GM12878 (cell line): ENCODE measurements at regions not wholly inside any gene's neighbourhood (a gene's known extent, or its start where the extent isn't known, plus 50 kb on each side); places are given as distances from the start of the nearest gene placed in this dataset.

ENCODE experiments used
- ATAC-seq: fragments of 200-7000 bp; cut with Tn5 transposase; 3 replicates; pipeline ENCODE4 v1.9.1; 2020; ENCODE audit warnings: mild to moderate bottlenecking, moderate library complexity
- BruUV-seq: library from RNA; stranded (reverse); fragments of 400-500 nt; replicated peaks from 2 replicates; lab custom pipeline; 2021; lab: Mats Ljungman, UMichigan
- CTCF ChIA-PET: fragments of 300-600 bp; sonication (Branson Sonifier 250); formaldehyde crosslinking; extraction: SDS; loops from one replicate; lab custom pipeline; 2021; ENCODE audit warnings: inconsistent platforms; lab: Yijun Ruan, JAX
- POLR2A ChIA-PET: fragments of 350-600 bp; formaldehyde crosslinking; extraction: SDS; loops from one replicate; lab custom pipeline; 2021; ENCODE audit warnings: inconsistent platforms; lab: Charles Lee
- RAD21 ChIA-PET: fragments of 300-600 bp; sonication (Branson Sonifier 250); formaldehyde crosslinking; loops from one replicate; lab custom pipeline; 2023; ENCODE audit warnings: antibody characterized with exemption; ENCODE audit not compliant: unreplicated experiment; lab: Charles Lee
- SMC1A ChIA-PET: fragments of 300-600 bp; sonication (Branson Sonifier 250); formaldehyde crosslinking; loops from one replicate; lab custom pipeline; 2023; ENCODE audit not compliant: unreplicated experiment, uncharacterized antibody; lab: Charles Lee
- DNase-seq: peaks from one replicate; pipeline ENCODE4 v3.0.0-alpha.2; 2011; ENCODE audit warnings: low read depth, low spot score
- FAIRE-seq: peaks from 3 replicates; lab custom pipeline; 2011; peaks lifted over from hg19 to GRCh38; lab: Jason Lieb, UNC
- H2AFZ ChIP-seq: 2 replicates; pipeline ENCODE4 v1.6.0; 2011; ENCODE audit warnings: low read depth, low read length, control low read depth; ENCODE audit not compliant: control insufficient read depth
- H3K27ac ChIP-seq: 2 replicates; pipeline ENCODE4 v1.5.1; 2011; ENCODE audit warnings: control low read depth; ENCODE audit not compliant: control insufficient read depth, insufficient read depth
- H3K27me3 ChIP-seq, 2 experiments: replicated peaks in 1 of 2; 2 replicates each; pipeline versions ENCODE4 v1.6.0 to v1.6.1; 2011; ENCODE audit warnings: low read length in 1 of 2; ENCODE audit not compliant: control insufficient read depth in 2 of 2, insufficient read depth in 2 of 2
- H3K36me3 ChIP-seq, 2 experiments: 2 replicates each; pipeline ENCODE4 v1.5.1; 2011; ENCODE audit warnings: low read length in 1 of 2; ENCODE audit not compliant: control insufficient read depth in 2 of 2, insufficient read depth in 2 of 2
- H3K4me1 ChIP-seq: 2 replicates; pipeline ENCODE4 v1.6.1; 2011; ENCODE audit warnings: mild to moderate bottlenecking, low read length, moderate library complexity, mixed read lengths; ENCODE audit not compliant: control insufficient read depth, insufficient read depth
- H3K4me2 ChIP-seq: 2 replicates; pipeline ENCODE4 v1.6.0; 2011; ENCODE audit warnings: control low read depth; ENCODE audit not compliant: control insufficient read depth, insufficient read depth
- H3K4me3 ChIP-seq: fragments of 200-600 bp; sonication (generic); 2 replicates; pipeline ENCODE4 v1.5.1; 2016
- H3K79me2 ChIP-seq: 2 replicates; pipeline ENCODE4 v1.6.0; 2011; ENCODE audit warnings: low read length; ENCODE audit not compliant: control insufficient read depth, insufficient read depth
- H3K9ac ChIP-seq: 2 replicates; pipeline ENCODE4 v1.8.0; 2011; ENCODE audit warnings: low read length, control low read depth, mixed read lengths; ENCODE audit not compliant: control insufficient read depth, insufficient read depth
- H3K9me3 ChIP-seq: replicated peaks from 3 replicates; pipeline ENCODE4 v1.5.1; 2011; ENCODE audit warnings: mild to moderate bottlenecking, low read length; ENCODE audit not compliant: control insufficient read depth, insufficient read depth
- H4K20me1 ChIP-seq: 2 replicates; pipeline ENCODE4 v1.6.0; 2011; ENCODE audit not compliant: control insufficient read depth, insufficient read depth
- BCL11A ChIP-seq: IDR thresholded peaks from 2 replicates; pipeline ENCODE4 v1.6.1; 2011; ENCODE audit warnings: low read depth, low read length
- CBX5 ChIP-seq: sonication (generic); IDR thresholded peaks from 2 replicates; pipeline ENCODE4 v1.6.1; 2016; ENCODE audit warnings: low read depth, moderate library complexity, mild to moderate bottlenecking, inconsistent platforms
- CHD1 ChIP-seq: IDR thresholded peaks from 2 replicates; pipeline ENCODE4 v1.6.1; 2012; ENCODE audit warnings: low read depth, low read length, improper control_type of control experiment
- CHD2 ChIP-seq: IDR thresholded peaks from 2 replicates; pipeline ENCODE4 v1.6.1; 2011; ENCODE audit warnings: low read depth, low read length, improper control_type of control experiment, borderline replicate concordance
- CHD4 ChIP-seq: fragments of 200-600 bp; sonication (generic); IDR thresholded peaks from 2 replicates; pipeline ENCODE4 v1.6.1; 2016; ENCODE audit warnings: mild to moderate bottlenecking
- EGR1 ChIP-seq, 2 experiments: IDR thresholded peaks; 1 replicate in 1 of 2; 2 replicates in 1 of 2; pipeline ENCODE4 v1.6.1; 2011 to 2012; ENCODE audit warnings: low read depth in 2 of 2, low read length in 2 of 2, borderline replicate concordance in 1 of 2, mild to moderate bottlenecking in 1 of 2, moderate library complexity in 1 of 2
- GATAD2B ChIP-seq: fragments of 450-650 bp; conservative IDR thresholded peaks from 2 replicates; pipeline ENCODE4 v1.6.1; 2017; ENCODE audit warnings: low read depth, mild to moderate bottlenecking, moderate library complexity
- NFIC ChIP-seq: IDR thresholded peaks from 2 replicates; pipeline ENCODE4 v1.6.1; 2012; ENCODE audit warnings: low read depth, mild to moderate bottlenecking, inconsistent platforms, low read length, moderate library complexity
- PML ChIP-seq: IDR thresholded peaks from 2 replicates; pipeline ENCODE4 v1.6.1; 2012; ENCODE audit warnings: low read length, inconsistent platforms
- RB1 ChIP-seq: fragments of 450-650 bp; formaldehyde crosslinking; IDR thresholded peaks from 2 replicates; pipeline ENCODE4 v1.6.1; 2017; ENCODE audit warnings: mild to moderate bottlenecking, borderline replicate concordance
- RBBP5 ChIP-seq: fragments of 200-600 bp; sonication (generic); conservative IDR thresholded peaks from 2 replicates; pipeline ENCODE4 v1.6.1; 2016
- SIX5 ChIP-seq: IDR thresholded peaks from 2 replicates; pipeline ENCODE4 v1.6.1; 2011; ENCODE audit warnings: mild to moderate bottlenecking, low read depth, low read length, moderate library complexity; ENCODE audit not compliant: severe bottlenecking
- YBX1 ChIP-seq: fragments of 450-650 bp; IDR thresholded peaks from 2 replicates; pipeline ENCODE4 v1.6.1; 2016; ENCODE audit warnings: antibody characterized with exemption
- WGBS: methylation state at CpG from one replicate; pipeline ENCODE4 v1.1.6; 2016; ENCODE audit warnings: low lambda C conversion rate; ENCODE audit not compliant: insufficient replicate concordance, insufficient coverage; ENCODE audit errors: missing lambda C conversion rate; 5-methylcytosine and 5-hydroxymethylcytosine counted together
- in situ Hi-C: fragments of 300-500 bp; cut with MboI; formaldehyde crosslinking; loops from 9 replicates; pipeline ENCODE4 v1.14.3; 2018; ENCODE audit warnings: mixed read lengths
- intact Hi-C: fragments of 100-400 bp; cut with micrococcal nuclease; formaldehyde crosslinking; loops from one replicate; pipeline ENCODE4 v1.14.2; 2022; ENCODE audit not compliant: unreplicated experiment
- TF ChIP-seq, protein P1 (sequence below): IDR thresholded peaks from 2 replicates; pipeline ENCODE4 v1.6.1; 2012; ENCODE audit warnings: low read length, inconsistent platforms
- TF ChIP-seq, protein P2 (sequence below), 3 experiments: IDR thresholded peaks in 2 of 3; conservative IDR thresholded peaks in 1 of 3; 2 replicates each; pipeline ENCODE4 v1.5.1; 2011; ENCODE audit warnings: low read depth in 3 of 3, low read length in 3 of 3, mild to moderate bottlenecking in 3 of 3, control low read depth in 2 of 3, moderate library complexity in 2 of 3, inconsistent platforms in 1 of 3, mixed read lengths in 1 of 3; ENCODE audit not compliant: control insufficient read depth in 2 of 3, insufficient read depth in 1 of 3; ENCODE audit errors: extremely low read depth in 1 of 3
- TF ChIP-seq, protein P3 (sequence below): fragments of 450-650 bp; conservative IDR thresholded peaks from 2 replicates; pipeline ENCODE4 v1.6.1; 2017; ENCODE audit warnings: mild to moderate bottlenecking, moderate library complexity
- TF ChIP-seq, protein P4 (sequence below): IDR thresholded peaks from 2 replicates; pipeline ENCODE4 v1.6.1; 2011; ENCODE audit warnings: borderline replicate concordance, low read depth, mild to moderate bottlenecking, moderate library complexity, low read length; ENCODE audit not compliant: insufficient read depth, poor library complexity, severe bottlenecking

DNA sequence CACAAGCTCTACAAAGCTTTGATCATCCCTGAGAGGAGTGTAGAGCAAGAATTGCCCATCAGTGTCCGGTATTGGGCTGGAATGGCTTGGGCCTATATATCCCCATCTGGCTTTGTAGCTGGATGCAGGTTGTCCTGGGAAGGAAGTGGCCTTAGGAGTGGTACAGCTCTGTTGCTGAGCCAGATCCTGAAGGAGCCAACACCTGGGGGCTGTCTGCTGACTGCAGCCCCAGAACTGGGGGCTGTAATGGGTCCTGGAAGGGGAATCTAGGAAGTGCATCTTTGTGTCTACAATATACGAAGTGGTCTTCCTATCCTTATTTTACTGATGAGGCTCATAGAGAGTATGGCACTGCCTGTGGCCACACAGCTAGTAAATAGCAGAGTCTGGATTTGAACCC is 145.9 kb downstream of the CDC5L start (continued):
- no peak for TF ChIP-seq PML
- no peak for TF ChIP-seq CHD4
- TF ChIP-seq CHD2 = no peak
- no peak for TF ChIP-seq YBX1
- TF ChIP-seq, protein P1, sequence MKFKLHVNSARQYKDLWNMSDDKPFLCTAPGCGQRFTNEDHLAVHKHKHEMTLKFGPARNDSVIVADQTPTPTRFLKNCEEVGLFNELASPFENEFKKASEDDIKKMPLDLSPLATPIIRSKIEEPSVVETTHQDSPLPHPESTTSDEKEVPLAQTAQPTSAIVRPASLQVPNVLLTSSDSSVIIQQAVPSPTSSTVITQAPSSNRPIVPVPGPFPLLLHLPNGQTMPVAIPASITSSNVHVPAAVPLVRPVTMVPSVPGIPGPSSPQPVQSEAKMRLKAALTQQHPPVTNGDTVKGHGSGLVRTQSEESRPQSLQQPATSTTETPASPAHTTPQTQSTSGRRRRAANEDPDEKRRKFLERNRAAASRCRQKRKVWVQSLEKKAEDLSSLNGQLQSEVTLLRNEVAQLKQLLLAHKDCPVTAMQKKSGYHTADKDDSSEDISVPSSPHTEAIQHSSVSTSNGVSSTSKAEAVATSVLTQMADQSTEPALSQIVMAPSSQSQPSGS = no peak
- no peak for TF ChIP-seq RB1
- TF ChIP-seq BCL11A = no peak

DNA sequence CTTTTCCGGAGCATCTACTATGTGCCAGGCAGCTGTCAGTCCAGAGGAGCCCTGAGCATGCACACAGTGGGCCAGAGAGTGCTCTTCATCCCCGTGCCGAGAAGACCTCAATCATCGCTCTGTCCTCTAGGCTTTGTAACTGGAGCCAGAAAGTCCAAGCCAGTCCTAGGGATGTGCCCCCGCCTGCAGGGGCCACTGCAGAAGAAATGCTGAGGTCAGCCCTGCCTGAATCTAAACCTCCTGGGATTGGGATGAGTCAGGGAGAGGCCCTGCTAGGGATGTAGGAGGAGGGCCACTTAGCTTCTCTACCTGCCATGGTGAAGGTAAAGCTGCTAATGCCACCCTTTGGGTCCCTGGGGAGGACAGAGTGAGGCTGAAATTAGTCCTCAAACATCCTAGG is 146.8 kb downstream of the CDC5L start:
- Histone ChIP-seq H3K9ac (no peak overlapping the region), H3K27ac (no peak overlapping the region), H4K20me1 (no peaks in the 10 kb centered on the region), H3K4me2 (no peak overlapping the region), H3K9me3 (no peaks in the 10 kb centered on the region), H3K27me3 (peaks cover 2 to 3% of the 10 kb centered on the region in 2 experiments; a peak in 3 of 4 replicates), H3K4me1 (no peaks in the 10 kb centered on the region), H2AFZ (no peak overlapping the region), H3K4me3 (no peak overlapping the region), H3K36me3 (no peaks in the 10 kb centered on the region), H3K79me2 (no peaks in the 10 kb centered on the region)
- no peak for FAIRE-seq
- ChIA-PET RAD21 (no interaction called here), CTCF (no interaction called here), SMC1A (no interaction called here), POLR2A (no interaction called here)
- ATAC-seq = no peak
- intact Hi-C loops = no loop called here
- BruUV-seq = no TSS peak
- WGBS = 55% methylated on average over 5 of the region's 5 CpGs
- no peak for DNase-seq
- in situ Hi-C loops = no loop called here
- TF ChIP-seq, protein P2, sequence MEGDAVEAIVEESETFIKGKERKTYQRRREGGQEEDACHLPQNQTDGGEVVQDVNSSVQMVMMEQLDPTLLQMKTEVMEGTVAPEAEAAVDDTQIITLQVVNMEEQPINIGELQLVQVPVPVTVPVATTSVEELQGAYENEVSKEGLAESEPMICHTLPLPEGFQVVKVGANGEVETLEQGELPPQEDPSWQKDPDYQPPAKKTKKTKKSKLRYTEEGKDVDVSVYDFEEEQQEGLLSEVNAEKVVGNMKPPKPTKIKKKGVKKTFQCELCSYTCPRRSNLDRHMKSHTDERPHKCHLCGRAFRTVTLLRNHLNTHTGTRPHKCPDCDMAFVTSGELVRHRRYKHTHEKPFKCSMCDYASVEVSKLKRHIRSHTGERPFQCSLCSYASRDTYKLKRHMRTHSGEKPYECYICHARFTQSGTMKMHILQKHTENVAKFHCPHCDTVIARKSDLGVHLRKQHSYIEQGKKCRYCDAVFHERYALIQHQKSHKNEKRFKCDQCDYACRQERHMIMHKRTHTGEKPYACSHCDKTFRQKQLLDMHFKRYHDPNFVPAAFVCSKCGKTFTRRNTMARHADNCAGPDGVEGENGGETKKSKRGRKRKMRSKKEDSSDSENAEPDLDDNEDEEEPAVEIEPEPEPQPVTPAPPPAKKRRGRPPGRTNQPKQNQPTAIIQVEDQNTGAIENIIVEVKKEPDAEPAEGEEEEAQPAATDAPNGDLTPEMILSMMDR (IDR thresholded peaks at IDR 0.05 in 2 of 3, conservative IDR thresholded peaks at IDR 0.05 in 1 of 3; ENCODE audit: control insufficient read depth in 2 of 3, extremely low read depth in 1 of 3, insufficient read depth in 1 of 3, low read depth in 3 of 3, low read length in 3 of 3) = no peak
- TF ChIP-seq GATAD2B = no peak
- TF ChIP-seq, protein P3, sequence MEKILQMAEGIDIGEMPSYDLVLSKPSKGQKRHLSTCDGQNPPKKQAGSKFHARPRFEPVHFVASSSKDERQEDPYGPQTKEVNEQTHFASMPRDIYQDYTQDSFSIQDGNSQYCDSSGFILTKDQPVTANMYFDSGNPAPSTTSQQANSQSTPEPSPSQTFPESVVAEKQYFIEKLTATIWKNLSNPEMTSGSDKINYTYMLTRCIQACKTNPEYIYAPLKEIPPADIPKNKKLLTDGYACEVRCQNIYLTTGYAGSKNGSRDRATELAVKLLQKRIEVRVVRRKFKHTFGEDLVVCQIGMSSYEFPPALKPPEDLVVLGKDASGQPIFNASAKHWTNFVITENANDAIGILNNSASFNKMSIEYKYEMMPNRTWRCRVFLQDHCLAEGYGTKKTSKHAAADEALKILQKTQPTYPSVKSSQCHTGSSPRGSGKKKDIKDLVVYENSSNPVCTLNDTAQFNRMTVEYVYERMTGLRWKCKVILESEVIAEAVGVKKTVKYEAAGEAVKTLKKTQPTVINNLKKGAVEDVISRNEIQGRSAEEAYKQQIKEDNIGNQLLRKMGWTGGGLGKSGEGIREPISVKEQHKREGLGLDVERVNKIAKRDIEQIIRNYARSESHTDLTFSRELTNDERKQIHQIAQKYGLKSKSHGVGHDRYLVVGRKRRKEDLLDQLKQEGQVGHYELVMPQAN = no peak
- TF ChIP-seq RBBP5 = no peak
- TF ChIP-seq, protein P4, sequence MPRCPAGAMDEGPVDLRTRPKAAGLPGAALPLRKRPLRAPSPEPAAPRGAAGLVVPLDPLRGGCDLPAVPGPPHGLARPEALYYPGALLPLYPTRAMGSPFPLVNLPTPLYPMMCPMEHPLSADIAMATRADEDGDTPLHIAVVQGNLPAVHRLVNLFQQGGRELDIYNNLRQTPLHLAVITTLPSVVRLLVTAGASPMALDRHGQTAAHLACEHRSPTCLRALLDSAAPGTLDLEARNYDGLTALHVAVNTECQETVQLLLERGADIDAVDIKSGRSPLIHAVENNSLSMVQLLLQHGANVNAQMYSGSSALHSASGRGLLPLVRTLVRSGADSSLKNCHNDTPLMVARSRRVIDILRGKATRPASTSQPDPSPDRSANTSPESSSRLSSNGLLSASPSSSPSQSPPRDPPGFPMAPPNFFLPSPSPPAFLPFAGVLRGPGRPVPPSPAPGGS = no peak
- TF ChIP-seq CHD1 = no peak
- TF ChIP-seq SIX5 = no peak
- no peak for TF ChIP-seq CHD4
- TF ChIP-seq NFIC = no peak
- TF ChIP-seq EGR1 (IDR thresholded peaks at IDR 0.05; ENCODE audit: borderline replicate concordance in 1 of 2, low read depth in 2 of 2, low read length in 2 of 2) = no peak
- no peak for TF ChIP-seq CBX5
